HG03280 (cell line): ENCODE measurements at regions not wholly inside any gene's neighbourhood (a gene's known extent, or its start where the extent isn't known, plus 50 kb on each side); places are given as distances from the start of the nearest gene placed in this dataset.

Experiments used
- ATAC-seq: cut with Tn5 transposase; IDR thresholded peaks from one replicate; pipeline ENCODE4 v1.9.1; 2021; ENCODE audit warnings: mild to moderate bottlenecking, moderate library complexity; ENCODE audit not compliant: unreplicated experiment

DNA sequence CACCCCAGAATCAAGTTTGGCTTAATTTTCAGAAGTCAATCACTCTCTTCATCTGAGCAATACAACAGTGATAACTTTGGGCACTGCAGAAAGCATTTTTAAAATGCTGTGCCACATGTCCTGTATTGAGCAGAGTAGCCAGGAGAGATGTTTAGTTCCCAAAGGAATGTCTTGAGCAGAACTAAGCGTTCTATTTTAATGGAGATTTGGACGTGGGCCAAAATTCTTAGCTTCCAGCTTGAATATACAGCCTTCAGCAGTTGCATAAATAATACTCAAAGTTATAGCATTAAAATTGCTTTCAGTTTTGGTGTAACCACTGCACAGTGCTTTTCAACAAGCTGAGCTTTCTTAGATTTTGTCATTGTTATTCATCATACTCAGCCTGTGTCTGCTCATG, 679.2 kb downstream of the NLGN4X start:
- no peak for ATAC-seq

- no peak for ATAC-seq
Measured at GRCh38 chrX:5537098-5537497, 691.6 kb downstream of the NLGN4X start.

- no peak for ATAC-seq
Measured at GRCh38 chrX:5536261-5536660, 692.4 kb downstream of the NLGN4X start.

DNA sequence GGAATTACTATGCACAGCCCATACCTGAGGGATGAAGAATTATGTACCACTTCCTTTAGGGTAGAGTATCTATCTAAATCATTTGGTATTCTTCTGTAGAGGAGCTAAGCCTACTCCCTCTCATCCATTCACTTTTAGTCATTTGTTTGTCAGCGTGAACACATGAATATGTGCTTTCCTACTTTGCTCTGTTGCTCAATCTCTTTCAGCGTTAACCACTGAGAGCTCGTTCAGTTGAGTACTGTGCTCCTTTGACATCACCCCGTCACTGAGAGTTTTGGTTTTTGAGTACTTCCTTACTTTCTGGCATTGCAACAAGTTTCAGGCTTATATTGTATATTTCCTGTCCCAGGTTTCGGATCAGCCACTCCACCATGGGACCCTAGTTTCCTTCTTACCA, 700.6 kb downstream of the NLGN4X start:
- no peak for ATAC-seq

- no peak for ATAC-seq
Measured at GRCh38 chrX:5526191-5526590, 702.5 kb downstream of the NLGN4X start.

GRCh38 chrX:5490786-5491563, 737.7 kb downstream of the NLGN4X start:
- ATAC-seq = no peak

DNA sequence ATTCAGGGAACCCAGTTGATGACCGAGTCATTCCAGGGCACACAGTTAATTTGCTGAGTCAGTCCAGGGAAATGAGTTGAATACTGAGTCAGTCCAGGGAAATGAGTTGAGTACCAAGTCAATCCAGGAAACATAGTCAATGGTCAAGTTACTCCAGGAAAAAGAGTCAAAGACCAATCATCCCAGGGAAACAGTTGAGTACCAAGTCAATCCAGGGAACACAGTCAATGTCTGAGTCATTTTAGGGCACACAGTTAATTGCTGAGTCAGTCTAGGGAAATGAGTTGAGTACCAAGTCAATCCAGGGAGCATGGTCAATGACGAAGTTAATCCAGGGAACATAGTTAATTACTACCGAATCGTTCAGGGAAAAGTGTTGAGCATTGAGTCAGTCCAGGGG, 754.4 kb downstream of the NLGN4X start:
- ATAC-seq = no peak

DNA sequence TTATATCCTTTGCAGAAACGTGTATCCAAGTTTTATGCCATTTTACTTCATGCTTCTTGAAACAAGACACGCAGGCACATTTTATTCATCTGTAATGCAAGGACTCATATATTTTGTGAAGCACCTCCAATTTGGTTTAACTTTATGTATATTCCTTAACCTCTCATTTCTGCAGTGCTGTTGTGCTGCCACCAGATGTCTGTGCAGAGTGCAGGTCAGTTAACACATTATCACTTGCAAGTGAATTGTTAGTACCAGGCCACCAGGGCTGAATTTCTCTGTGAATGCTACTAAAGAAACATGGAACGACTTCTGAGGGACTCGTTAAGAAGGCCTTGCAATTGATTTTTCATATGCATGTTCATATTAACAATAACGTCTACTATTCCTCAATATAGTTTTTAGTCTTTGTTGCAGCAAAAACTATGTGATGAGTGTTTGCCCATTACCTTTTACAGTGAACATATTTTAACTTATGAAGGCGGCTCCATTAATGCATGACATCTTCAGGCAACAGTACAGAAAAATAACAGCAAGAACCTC, 770.3 kb downstream of the NLGN4X start:
- ATAC-seq = no peak

DNA sequence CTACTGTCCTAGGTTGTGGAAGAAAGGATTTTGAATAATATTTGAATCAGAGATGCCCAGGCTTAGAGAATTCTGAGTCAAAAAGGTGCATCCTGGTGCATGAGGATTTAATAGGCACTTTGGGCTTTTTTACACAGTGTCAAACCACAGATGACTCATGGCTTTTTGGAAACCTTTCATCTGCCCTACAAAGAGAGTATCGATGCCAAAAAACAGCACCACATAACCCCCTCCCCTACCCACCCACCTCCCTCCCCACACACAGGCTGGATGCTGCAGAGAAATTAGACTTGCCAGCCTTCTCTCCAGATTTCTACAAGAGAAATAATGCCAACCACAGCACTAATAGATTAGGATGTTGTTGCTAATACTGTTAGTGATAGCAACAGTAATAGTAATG, 779.3 kb downstream of the NLGN4X start:
- no peak for ATAC-seq

DNA sequence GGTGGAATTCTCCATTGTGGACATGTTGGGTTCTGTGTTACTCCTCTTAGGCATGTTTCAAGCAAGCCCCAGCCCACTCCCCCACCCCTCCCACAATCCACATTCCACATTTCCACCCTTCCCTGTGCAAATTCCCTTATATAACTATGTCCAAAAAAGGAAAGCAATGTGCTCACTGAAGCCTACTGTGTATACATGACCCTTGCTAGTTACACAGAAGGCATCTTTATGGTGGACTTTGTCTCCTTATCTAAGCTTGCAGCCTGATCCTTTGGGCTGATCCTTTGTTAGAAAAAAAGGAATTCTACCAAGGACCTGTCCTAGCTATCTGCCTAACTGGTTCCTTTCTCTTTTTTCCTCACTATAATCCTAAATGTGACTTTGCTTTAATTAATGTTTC, 796.8 kb downstream of the NLGN4X start:
- no peak for ATAC-seq

DNA sequence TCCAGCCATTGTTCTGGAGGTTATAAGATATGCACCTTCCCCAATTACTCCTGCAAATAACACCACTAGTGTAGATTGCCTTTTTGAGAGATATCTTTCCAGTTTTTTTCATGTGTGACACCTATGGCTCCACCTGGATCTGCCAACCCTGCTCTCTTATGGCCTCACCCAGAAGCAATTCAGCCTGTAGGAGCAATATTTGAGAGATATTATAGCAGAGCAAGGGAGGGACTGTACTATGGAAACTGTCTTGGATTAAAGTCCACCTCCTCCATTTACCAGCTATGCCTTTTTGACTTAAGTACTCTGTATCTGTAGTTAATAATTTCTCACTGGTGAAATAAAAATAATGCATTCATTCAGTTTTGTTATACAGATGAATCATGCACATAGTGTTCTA, 803.5 kb downstream of the NLGN4X start:
- no peak for ATAC-seq

DNA sequence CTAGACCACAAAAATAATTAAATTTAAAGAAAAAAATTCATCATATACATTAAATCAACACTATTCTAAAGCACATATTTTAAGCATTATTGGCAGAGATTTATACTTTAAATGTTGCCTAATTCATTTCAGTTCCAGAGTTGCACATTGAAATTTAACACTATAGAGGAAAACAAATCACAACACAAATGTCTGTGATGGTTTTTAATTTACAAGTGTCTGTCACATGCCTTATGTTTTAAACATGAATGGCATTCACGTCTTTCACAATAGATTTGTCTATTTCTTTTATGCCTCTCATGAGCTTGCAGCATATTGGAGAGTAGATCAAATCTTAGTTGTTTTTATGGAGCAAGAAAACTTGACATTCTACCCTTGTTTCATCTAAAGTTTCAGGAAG, 811.3 kb downstream of the NLGN4X start:
- ATAC-seq = no peak

DNA sequence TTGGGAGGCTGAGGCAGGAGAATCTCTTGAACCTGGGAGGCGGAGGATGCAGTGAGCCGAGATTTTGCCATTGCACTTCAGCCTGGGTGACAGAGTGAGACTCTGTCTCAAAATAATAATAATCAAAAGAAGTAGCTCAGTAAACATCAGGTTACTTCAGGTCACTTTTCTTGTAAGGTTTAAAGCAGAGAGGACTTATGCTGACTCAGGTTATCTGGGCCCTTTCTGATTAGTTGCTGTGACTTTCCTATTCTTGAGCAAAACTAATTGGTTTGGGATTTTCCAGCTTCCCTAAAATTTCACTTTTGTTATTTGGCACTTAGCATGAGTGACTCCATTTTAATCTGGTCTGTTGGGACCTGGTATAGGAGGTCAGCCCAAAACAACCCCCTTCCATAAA, 812.9 kb downstream of the NLGN4X start:
- ATAC-seq = no peak

DNA sequence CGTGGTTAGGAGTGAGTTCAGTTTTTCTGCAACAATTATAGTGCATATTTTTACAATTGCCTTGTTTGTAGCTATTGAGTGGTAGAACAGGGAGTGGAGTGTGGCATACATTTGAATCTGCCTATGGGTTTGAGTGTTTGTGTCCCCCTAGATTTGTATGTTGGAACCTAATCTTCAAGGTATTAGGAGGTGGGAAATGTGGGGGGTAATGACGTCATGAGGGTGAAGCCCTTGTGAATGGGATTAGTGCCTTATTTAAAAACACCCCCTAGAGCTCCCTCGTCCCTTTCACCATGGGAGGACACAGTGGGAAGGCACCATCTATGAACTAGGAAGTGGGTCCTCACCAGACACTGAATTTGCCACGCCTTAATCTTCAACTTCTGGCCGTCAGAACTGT, 819.6 kb downstream of the NLGN4X start:
- no peak for ATAC-seq

GRCh38 chrX:5402461-5402860, 826.2 kb downstream of the NLGN4X start:
- no peak for ATAC-seq

DNA sequence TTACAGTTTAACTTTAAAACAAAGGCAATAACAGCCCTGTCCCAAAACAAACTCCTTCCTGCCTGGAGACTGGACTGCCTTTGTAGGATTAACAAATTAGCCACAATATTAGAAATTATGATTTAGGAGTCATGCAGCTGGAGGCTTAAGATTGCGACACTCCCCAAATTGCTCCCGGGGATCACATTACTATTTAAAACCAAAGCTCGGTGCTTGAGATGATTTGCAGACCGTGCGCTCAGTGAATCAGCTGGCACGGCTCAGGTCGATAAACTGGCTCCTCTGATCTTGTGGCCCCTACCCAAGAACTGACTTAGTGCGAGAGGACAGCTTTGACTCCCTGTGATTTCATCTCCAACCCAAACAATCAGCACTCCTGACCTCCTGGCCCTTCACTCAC, 829.3 kb downstream of the NLGN4X start:
- ATAC-seq = no peak

GRCh38 chrX:5397409-5397808, 831.3 kb downstream of the NLGN4X start:
- no peak for ATAC-seq

GRCh38 chrX:5390376-5390775, 838.3 kb downstream of the NLGN4X start:
- ATAC-seq = no peak

GRCh38 chrX:5388087-5388486, 840.6 kb downstream of the NLGN4X start:
- no peak for ATAC-seq

DNA sequence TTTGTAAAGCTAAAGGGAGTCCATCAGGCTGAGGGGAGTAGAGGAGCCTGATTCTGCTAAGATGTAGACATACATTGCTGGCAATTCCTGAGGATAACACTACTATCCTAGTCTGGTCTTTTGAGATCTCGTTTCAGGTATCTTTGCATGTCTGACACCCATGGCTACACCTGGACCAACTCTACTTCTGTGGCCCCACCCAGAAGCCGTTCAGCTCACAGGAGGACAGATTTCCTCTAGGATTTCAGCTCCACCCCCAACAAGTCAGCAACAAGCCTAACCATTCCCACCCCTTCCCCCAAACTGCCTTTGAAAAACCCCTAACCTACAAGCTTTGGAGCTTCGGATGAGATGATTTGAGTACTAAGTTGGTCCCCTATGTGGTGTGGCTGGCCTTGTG, 848.2 kb downstream of the NLGN4X start:
- ATAC-seq = no peak

DNA sequence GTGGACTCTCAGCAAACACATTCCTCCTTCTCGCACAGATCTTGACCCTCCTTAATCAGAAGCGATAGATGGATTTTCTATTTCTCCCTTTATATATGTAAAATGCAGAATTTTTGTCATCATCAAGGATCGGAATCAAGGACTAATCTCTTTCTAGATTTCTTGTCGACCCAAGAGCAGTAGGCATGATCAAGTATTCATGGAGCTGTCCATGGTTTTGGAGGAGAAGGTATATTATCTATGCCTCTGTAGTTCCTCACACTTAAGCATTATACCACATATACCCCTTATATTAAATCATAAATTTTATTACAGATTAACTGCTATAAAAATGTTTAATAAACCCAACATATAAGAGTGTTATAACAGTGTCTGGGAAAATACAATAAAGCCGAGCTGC, 886.8 kb downstream of the NLGN4X start:
- ATAC-seq = no peak

DNA sequence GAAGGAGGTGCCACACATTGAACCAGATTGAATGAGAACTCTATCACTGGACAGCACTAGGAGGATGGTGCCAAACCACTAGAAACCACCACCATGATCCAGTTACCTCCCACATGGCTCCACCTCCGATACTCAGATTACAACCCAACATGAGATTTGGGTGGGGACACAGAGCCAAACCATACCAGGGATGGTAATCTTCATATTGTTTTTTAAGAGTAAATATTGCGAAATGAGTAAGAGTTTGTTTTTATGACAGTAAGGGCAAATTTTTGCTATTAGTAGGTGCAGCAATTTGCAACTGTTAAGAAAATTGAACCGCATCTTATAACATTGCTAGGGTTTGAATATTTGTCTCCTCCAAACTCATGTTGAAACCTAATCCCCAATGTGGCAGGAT, 891.5 kb downstream of the NLGN4X start:
- no peak for ATAC-seq

DNA sequence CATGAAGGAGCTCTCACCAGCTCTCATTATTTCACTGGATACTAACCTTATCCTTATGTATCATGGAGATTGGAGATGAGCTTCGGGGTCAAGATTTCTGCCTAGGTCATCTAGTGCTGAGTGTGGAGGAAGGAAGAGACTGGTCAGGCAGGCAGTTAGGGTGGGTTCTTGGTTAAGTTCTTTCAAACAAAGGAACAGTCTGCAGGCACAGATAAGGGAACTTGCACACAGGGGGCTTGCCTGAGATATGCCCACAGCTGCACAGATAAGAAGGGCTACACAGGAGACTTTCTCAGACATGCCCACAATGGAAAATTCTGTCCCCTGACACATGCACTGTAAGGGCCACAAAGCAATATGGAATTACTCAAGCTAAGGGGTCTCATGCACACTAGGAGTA, 904.1 kb downstream of the NLGN4X start:
- ATAC-seq = no peak
